ENCODE measurements at regions not wholly inside any gene's neighbourhood (a gene's known extent, or its start where the extent isn't known, plus 50 kb on each side); places are given as distances from the start of the nearest gene placed in this dataset.

GRCh38 chr4:123246085-123246484 lies 150.5 kb upstream of the SPRY1 start:
- no peaks in the 10 kb centered on the region for H3K27me3 ChIP-seq (ENCODE audit: control insufficient read depth in 2 of 2, insufficient read depth in 2 of 2, low read length in 2 of 2)
- no peak overlapping the region for H3K9ac ChIP-seq (ENCODE audit: low read depth in 1 of 2, low read length in 2 of 2)
- H3K4me1 ChIP-seq (ENCODE audit: control insufficient read depth in 2 of 2, insufficient read depth in 2 of 2, low read length in 2 of 2) = peaks cover 0 to 4% of the 10 kb centered on the region in 2 donors
- no peak overlapping the region for H3K27ac ChIP-seq (ENCODE audit: low read depth in 2 of 2, low read length in 2 of 2)
- no peak overlapping the region for H3K4me3 ChIP-seq (ENCODE audit: low read length in 2 of 2)
- no peaks in the 10 kb centered on the region for H3K9me3 ChIP-seq (ENCODE audit: control insufficient read depth in 2 of 2, low read length in 2 of 2)
- H3K36me3 ChIP-seq (ENCODE audit: control insufficient read depth in 2 of 2, insufficient read depth in 2 of 2, low read length in 2 of 2) = no peaks in the 10 kb centered on the region

- Histone ChIP-seq H3K4me3 (ENCODE audit: low read length in 2 of 2) (no peak overlapping the region), H3K4me1 (ENCODE audit: control insufficient read depth in 2 of 2, insufficient read depth in 2 of 2, low read length in 2 of 2) (peaks cover 0 to 4% of the 10 kb centered on the region in 2 donors), H3K36me3 (ENCODE audit: control insufficient read depth in 2 of 2, insufficient read depth in 2 of 2, low read length in 2 of 2) (no peaks in the 10 kb centered on the region), H3K9me3 (ENCODE audit: control insufficient read depth in 2 of 2, low read length in 2 of 2) (no peaks in the 10 kb centered on the region), H3K27ac (ENCODE audit: low read depth in 2 of 2, low read length in 2 of 2) (no peak overlapping the region), H3K27me3 (ENCODE audit: control insufficient read depth in 2 of 2, insufficient read depth in 2 of 2, low read length in 2 of 2) (no peaks in the 10 kb centered on the region), H3K9ac (ENCODE audit: low read depth in 1 of 2, low read length in 2 of 2) (no peak overlapping the region)
These were observed 148.4 kb upstream of the SPRY1 start for GRCh38 chr4:123248085-123248659.

- Histone ChIP-seq H3K27me3 (ENCODE audit: control insufficient read depth in 2 of 2, insufficient read depth in 2 of 2, low read length in 2 of 2) (no peaks in the 10 kb centered on the region), H3K9me3 (ENCODE audit: control insufficient read depth in 2 of 2, low read length in 2 of 2) (no peaks in the 10 kb centered on the region), H3K36me3 (ENCODE audit: control insufficient read depth in 2 of 2, insufficient read depth in 2 of 2, low read length in 2 of 2) (no peaks in the 10 kb centered on the region), H3K9ac (ENCODE audit: low read depth in 1 of 2, low read length in 2 of 2) (no peak overlapping the region), H3K4me3 (ENCODE audit: low read length in 2 of 2) (no peak overlapping the region), H3K27ac (ENCODE audit: low read depth in 2 of 2, low read length in 2 of 2) (no peak overlapping the region), H3K4me1 (ENCODE audit: control insufficient read depth in 2 of 2, insufficient read depth in 2 of 2, low read length in 2 of 2) (peaks cover 0 to 4% of the 10 kb centered on the region in 2 donors)
These were observed 146.8 kb upstream of the SPRY1 start for GRCh38 chr4:123249821-123250220.

GRCh38 chr4:123250843-123251242 lies 145.8 kb upstream of the SPRY1 start:
- Histone ChIP-seq H3K9me3 (ENCODE audit: control insufficient read depth in 2 of 2, low read length in 2 of 2) (no peaks in the 10 kb centered on the region), H3K9ac (ENCODE audit: low read depth in 1 of 2, low read length in 2 of 2) (no peak overlapping the region), H3K36me3 (ENCODE audit: control insufficient read depth in 2 of 2, insufficient read depth in 2 of 2, low read length in 2 of 2) (no peaks in the 10 kb centered on the region), H3K4me1 (ENCODE audit: control insufficient read depth in 2 of 2, insufficient read depth in 2 of 2, low read length in 2 of 2) (peaks cover 0 to 4% of the 10 kb centered on the region in 2 donors), H3K4me3 (ENCODE audit: low read length in 2 of 2) (no peak overlapping the region), H3K27me3 (ENCODE audit: control insufficient read depth in 2 of 2, insufficient read depth in 2 of 2, low read length in 2 of 2) (no peaks in the 10 kb centered on the region), H3K27ac (ENCODE audit: low read depth in 2 of 2, low read length in 2 of 2) (no peak overlapping the region)

DNA sequence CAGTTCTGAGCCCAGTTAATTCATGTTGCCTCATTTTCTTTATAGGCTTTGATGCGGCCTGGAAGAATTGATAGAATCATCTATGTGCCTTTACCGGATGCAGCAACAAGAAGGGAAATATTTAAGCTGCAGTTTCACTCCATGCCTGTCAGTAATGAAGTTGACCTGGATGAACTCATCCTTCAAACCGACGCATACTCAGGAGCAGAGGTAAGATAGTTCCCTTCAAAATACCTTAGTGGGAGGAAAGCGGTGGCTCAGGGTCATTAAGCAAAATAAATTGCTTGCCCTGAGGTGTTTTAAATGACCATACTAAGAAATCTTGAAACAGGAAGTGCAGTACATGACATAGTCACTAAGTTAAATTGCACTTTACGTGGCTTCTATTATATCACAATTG lies 140.6 kb upstream of the SPRY1 start:
- Histone ChIP-seq H3K4me1 (ENCODE audit: control insufficient read depth in 2 of 2, insufficient read depth in 2 of 2, low read length in 2 of 2) (no peaks in the 10 kb centered on the region), H3K27me3 (ENCODE audit: control insufficient read depth in 2 of 2, insufficient read depth in 2 of 2, low read length in 2 of 2) (no peaks in the 10 kb centered on the region), H3K36me3 (ENCODE audit: control insufficient read depth in 2 of 2, insufficient read depth in 2 of 2, low read length in 2 of 2) (no peaks in the 10 kb centered on the region), H3K9me3 (ENCODE audit: control insufficient read depth in 2 of 2, low read length in 2 of 2) (no peaks in the 10 kb centered on the region), H3K9ac (ENCODE audit: low read depth in 1 of 2, low read length in 2 of 2) (no peak overlapping the region), H3K27ac (ENCODE audit: low read depth in 2 of 2, low read length in 2 of 2) (no peak overlapping the region), H3K4me3 (ENCODE audit: low read length in 2 of 2) (no peak overlapping the region)

DNA sequence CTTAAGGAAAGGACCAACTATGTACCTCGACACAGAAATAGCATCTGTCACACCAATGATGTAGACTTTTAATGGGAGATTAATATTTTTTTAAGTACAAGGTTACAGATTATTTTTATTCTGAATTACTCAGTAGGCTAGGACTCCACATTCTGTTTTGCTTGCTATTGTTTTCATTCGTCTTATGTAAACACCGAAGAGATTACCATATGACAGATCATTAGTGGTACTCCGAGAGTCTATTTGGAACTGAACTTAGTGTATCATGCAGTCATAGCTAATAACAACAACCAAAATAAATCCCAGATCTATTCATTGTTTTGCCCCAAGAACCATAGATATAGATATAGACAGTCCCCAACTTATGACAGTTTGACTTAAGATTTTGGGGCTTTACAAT lies 139.7 kb upstream of the SPRY1 start:
- Histone ChIP-seq H3K4me1 (ENCODE audit: control insufficient read depth in 2 of 2, insufficient read depth in 2 of 2, low read length in 2 of 2) (no peaks in the 10 kb centered on the region), H3K27ac (ENCODE audit: low read depth in 2 of 2, low read length in 2 of 2) (no peak overlapping the region), H3K36me3 (ENCODE audit: control insufficient read depth in 2 of 2, insufficient read depth in 2 of 2, low read length in 2 of 2) (no peaks in the 10 kb centered on the region), H3K4me3 (ENCODE audit: low read length in 2 of 2) (no peak overlapping the region), H3K27me3 (ENCODE audit: control insufficient read depth in 2 of 2, insufficient read depth in 2 of 2, low read length in 2 of 2) (no peaks in the 10 kb centered on the region), H3K9me3 (ENCODE audit: control insufficient read depth in 2 of 2, low read length in 2 of 2) (no peaks in the 10 kb centered on the region), H3K9ac (ENCODE audit: low read depth in 1 of 2, low read length in 2 of 2) (no peak overlapping the region)

DNA sequence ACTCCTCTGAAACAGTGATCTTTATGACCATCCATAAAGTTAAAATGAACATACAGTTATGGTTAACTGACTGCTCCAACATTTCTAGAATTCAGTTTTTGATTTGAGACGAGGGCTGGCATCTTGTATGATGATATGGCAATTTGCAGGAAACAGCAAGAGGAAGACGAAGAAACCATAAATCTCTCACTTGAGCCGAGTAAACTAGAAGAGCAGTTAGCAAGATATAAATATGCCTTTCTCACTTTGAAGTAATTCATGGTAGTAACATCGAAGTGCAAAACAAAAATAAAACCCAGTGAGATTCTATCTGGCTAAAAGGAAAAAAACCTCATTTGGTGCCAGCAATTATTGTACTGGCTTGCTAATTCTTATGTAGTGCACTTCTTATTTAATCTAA lies 139.0 kb upstream of the SPRY1 start:
- no peaks in the 10 kb centered on the region for H3K4me1 ChIP-seq (ENCODE audit: control insufficient read depth in 2 of 2, insufficient read depth in 2 of 2, low read length in 2 of 2)
- H3K27ac ChIP-seq (ENCODE audit: low read depth in 2 of 2, low read length in 2 of 2) = no peak overlapping the region
- H3K9me3 ChIP-seq (ENCODE audit: control insufficient read depth in 2 of 2, low read length in 2 of 2) = no peaks in the 10 kb centered on the region
- H3K36me3 ChIP-seq (ENCODE audit: control insufficient read depth in 2 of 2, insufficient read depth in 2 of 2, low read length in 2 of 2) = no peaks in the 10 kb centered on the region
- no peak overlapping the region for H3K4me3 ChIP-seq (ENCODE audit: low read length in 2 of 2)
- H3K27me3 ChIP-seq (ENCODE audit: control insufficient read depth in 2 of 2, insufficient read depth in 2 of 2, low read length in 2 of 2) = no peaks in the 10 kb centered on the region
- no peak overlapping the region for H3K9ac ChIP-seq (ENCODE audit: low read depth in 1 of 2, low read length in 2 of 2)

DNA sequence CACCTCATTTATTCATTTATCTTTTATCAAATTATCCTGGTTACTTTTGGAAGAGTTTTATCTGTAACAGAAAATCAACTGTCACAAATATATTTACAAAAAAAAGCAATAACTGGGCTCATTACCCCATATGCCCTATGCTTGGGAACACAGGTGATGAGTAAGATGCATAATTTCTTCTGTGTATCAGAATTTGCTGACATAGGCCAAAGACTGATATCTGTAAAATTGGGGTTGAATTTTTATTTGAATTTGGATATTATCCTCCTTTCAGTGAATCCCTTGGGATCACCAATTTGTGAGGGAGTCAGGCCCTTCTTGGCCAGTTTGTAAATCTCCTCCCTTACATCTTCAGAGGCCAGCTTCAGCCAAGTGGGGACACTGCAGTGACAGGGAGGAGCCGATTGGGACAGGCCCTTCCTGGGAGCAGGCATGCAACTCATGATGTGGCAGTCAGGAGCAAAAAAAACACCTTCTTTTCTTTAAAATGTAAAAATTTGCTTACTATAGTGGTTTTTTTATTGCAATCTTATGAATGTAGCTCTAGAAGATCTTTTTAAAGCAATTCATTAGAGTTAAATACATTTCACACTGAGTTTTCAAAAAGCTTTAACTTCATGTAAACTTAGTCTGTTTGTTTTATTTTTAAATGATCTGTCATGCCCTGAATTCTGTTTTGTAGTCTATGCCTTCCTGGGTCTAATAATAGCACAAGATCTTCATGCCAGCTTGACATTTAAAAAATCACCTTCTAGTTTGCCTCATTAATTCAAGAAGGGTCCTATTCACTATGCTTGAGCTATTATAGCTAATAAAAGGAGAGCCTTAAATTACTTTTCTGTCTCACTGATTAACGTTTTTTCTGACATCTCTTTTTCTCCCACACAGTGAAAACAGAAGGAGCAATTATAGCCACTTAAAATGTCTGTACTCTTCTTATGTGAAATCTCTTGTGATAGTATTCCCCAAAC lies 136.6 kb upstream of the SPRY1 start:
- Histone ChIP-seq H3K27me3 (ENCODE audit: control insufficient read depth in 2 of 2, insufficient read depth in 2 of 2, low read length in 2 of 2) (no peaks in the 10 kb centered on the region), H3K27ac (ENCODE audit: low read depth in 2 of 2, low read length in 2 of 2) (no peak overlapping the region), H3K9me3 (ENCODE audit: control insufficient read depth in 2 of 2, low read length in 2 of 2) (no peaks in the 10 kb centered on the region), H3K4me3 (ENCODE audit: low read length in 2 of 2) (no peak overlapping the region), H3K4me1 (ENCODE audit: control insufficient read depth in 2 of 2, insufficient read depth in 2 of 2, low read length in 2 of 2) (no peaks in the 10 kb centered on the region), H3K9ac (ENCODE audit: low read depth in 1 of 2, low read length in 2 of 2) (no peak overlapping the region), H3K36me3 (ENCODE audit: control insufficient read depth in 2 of 2, insufficient read depth in 2 of 2, low read length in 2 of 2) (no peaks in the 10 kb centered on the region)

DNA sequence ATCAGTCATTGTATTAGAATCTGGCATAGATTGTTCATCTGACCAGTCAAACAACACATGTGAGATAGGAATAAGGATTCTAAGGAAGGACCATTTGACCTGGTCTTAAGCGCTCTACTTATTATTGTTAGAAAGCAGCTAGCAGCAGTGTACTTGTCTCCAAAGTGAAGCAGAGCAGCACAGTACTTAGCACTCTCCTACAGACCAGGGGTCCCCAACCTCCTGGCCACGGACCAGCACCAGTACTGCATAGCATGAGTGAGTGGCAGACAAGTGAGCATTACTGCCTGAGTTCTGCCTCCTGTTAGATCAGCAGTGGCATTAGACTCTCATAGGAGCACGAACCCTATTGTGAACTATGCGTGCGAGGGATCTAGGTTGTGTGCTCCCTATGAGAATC lies 135.9 kb upstream of the SPRY1 start:
- no peaks in the 10 kb centered on the region for H3K4me1 ChIP-seq (ENCODE audit: control insufficient read depth in 2 of 2, insufficient read depth in 2 of 2, low read length in 2 of 2)
- no peaks in the 10 kb centered on the region for H3K27me3 ChIP-seq (ENCODE audit: control insufficient read depth in 2 of 2, insufficient read depth in 2 of 2, low read length in 2 of 2)
- H3K27ac ChIP-seq (ENCODE audit: low read depth in 2 of 2, low read length in 2 of 2) = no peak overlapping the region
- no peaks in the 10 kb centered on the region for H3K36me3 ChIP-seq (ENCODE audit: control insufficient read depth in 2 of 2, insufficient read depth in 2 of 2, low read length in 2 of 2)
- H3K4me3 ChIP-seq (ENCODE audit: low read length in 2 of 2) = no peak overlapping the region
- H3K9me3 ChIP-seq (ENCODE audit: control insufficient read depth in 2 of 2, low read length in 2 of 2) = no peaks in the 10 kb centered on the region
- H3K9ac ChIP-seq (ENCODE audit: low read depth in 1 of 2, low read length in 2 of 2) = no peak overlapping the region

DNA sequence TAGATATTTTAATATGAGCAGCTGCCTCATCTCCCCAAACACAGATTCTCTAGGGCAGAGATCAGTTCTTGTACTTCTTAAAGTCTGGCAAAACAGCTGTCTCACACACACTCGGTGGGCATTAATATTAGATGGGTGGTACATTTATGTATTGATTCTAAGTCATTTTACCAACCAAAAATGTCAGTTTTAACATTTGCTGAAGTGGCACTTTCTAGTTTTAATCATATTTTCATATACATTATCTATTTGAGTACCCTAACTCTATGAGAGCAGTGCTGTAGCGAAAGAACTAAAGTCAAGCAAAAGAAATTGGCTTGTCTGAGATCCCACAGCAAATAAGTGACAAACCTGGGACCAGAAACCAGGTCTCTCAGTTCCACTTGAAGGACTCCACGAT lies 134.5 kb upstream of the SPRY1 start:
- H3K4me3 ChIP-seq (ENCODE audit: low read length in 2 of 2) = no peak overlapping the region

More for the DNA sequence above, 134.5 kb upstream of the SPRY1 start:
- no peaks in the 10 kb centered on the region for H3K9me3 ChIP-seq (ENCODE audit: control insufficient read depth in 2 of 2, low read length in 2 of 2)
- no peaks in the 10 kb centered on the region for H3K4me1 ChIP-seq (ENCODE audit: control insufficient read depth in 2 of 2, insufficient read depth in 2 of 2, low read length in 2 of 2)
- no peaks in the 10 kb centered on the region for H3K36me3 ChIP-seq (ENCODE audit: control insufficient read depth in 2 of 2, insufficient read depth in 2 of 2, low read length in 2 of 2)
- H3K27ac ChIP-seq (ENCODE audit: low read depth in 2 of 2, low read length in 2 of 2) = no peak overlapping the region
- no peak overlapping the region for H3K9ac ChIP-seq (ENCODE audit: low read depth in 1 of 2, low read length in 2 of 2)
- H3K27me3 ChIP-seq (ENCODE audit: control insufficient read depth in 2 of 2, insufficient read depth in 2 of 2, low read length in 2 of 2) = no peaks in the 10 kb centered on the region
